BE2C (cell line): ENCODE measurements at regions not wholly inside any gene's neighbourhood (a gene's known extent, or its start where the extent isn't known, plus 50 kb on each side); places are given as distances from the start of the nearest gene placed in this dataset.

Experiments used
- DNase-seq: peaks from one replicate; pipeline ENCODE4 v3.0.0-alpha.2; 2020
- H3K27me3 ChIP-seq: fragments of 250-450 bp; sonication (Bioruptor Pico); 2 replicates; pipeline ENCODE4 v1.5.1; 2020; ENCODE audit warnings: mild to moderate bottlenecking
- H3K36me3 ChIP-seq: fragments of 250-450 bp; sonication (Bioruptor Pico); 2 replicates; pipeline ENCODE4 v1.5.1; 2020; ENCODE audit warnings: mild to moderate bottlenecking
- H3K4me1 ChIP-seq: fragments of 250-450 bp; sonication (Bioruptor Pico); 2 replicates; pipeline ENCODE4 v1.5.1; 2020
- H3K4me3 ChIP-seq: 2 replicates; pipeline ENCODE4 v1.5.1; 2011; ENCODE audit warnings: low read depth, low read length
- H3K9me3 ChIP-seq: fragments of 250-450 bp; sonication (Bioruptor Pico); 2 replicates; pipeline ENCODE4 v1.5.1; 2020
- CTCF ChIP-seq: IDR thresholded peaks from 2 replicates; pipeline ENCODE4 v1.5.1; 2012; ENCODE audit warnings: mild to moderate bottlenecking, low read depth, low read length

DNA sequence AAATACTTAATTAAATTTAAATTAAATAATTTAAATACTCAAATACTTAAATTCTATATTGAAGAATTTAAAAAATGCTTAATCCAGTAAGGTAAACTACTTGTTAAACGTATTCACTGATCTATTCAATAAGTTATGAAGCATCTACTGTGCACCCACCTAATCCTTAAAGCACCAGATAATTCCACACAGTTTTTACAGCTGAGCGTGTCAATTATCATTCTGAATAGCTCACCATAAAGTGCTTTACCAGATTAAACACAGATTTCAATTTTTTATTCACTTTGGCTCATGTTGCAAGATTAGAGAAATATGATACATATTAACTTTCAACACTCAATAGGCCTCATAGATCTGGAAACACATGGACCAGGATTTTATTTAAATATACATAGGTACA is 79.2 kb upstream of the DDIT4L start:
- H3K4me1 ChIP-seq = no peaks in the 10 kb centered on the region
- H3K36me3 ChIP-seq = no peaks in the 10 kb centered on the region
- H3K4me3 ChIP-seq = no peak overlapping the region
- no peaks in the 10 kb centered on the region for H3K9me3 ChIP-seq
- no peaks in the 10 kb centered on the region for H3K27me3 ChIP-seq
- DNase-seq = no peak
- TF ChIP-seq CTCF = no peak

GRCh38 chr4:100268789-100269188 is 78.5 kb upstream of the DDIT4L start:
- H3K36me3 ChIP-seq = no peaks in the 10 kb centered on the region
- TF ChIP-seq CTCF = no peak
- H3K27me3 ChIP-seq = no peaks in the 10 kb centered on the region
- DNase-seq = no peak
- no peak overlapping the region for H3K4me3 ChIP-seq
- H3K9me3 ChIP-seq = no peaks in the 10 kb centered on the region
- no peaks in the 10 kb centered on the region for H3K4me1 ChIP-seq

DNA sequence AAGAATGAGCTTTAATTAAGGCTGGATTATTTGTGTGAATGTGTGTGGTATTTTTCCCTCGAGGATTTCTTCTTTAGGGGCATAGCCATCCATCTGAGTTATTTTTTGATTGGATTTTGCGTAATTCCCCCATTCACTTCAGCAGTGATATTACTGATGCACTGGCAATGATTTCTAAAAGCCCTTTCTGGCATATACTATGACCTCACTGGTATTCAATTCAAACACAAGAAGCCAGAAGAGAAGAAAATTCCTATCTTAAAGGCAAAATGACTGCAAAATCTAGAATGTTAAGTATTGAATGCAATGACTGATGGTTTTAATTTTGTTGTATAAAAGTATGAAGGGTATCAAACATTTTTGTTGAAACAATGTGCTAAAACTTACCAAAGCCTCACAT is 71.1 kb upstream of the DDIT4L start:
- no peaks in the 10 kb centered on the region for H3K4me1 ChIP-seq
- no peak overlapping the region for H3K4me3 ChIP-seq
- no peak for DNase-seq
- H3K27me3 ChIP-seq = no peaks in the 10 kb centered on the region
- no peak for TF ChIP-seq CTCF
- H3K36me3 ChIP-seq = no peaks in the 10 kb centered on the region
- H3K9me3 ChIP-seq = no peaks in the 10 kb centered on the region

GRCh38 chr4:100258675-100259074 is 68.4 kb upstream of the DDIT4L start:
- no peaks in the 10 kb centered on the region for H3K4me1 ChIP-seq
- H3K9me3 ChIP-seq = no peaks in the 10 kb centered on the region
- DNase-seq = no peak
- no peaks in the 10 kb centered on the region for H3K36me3 ChIP-seq
- TF ChIP-seq CTCF = no peak
- no peaks in the 10 kb centered on the region for H3K27me3 ChIP-seq
- no peak overlapping the region for H3K4me3 ChIP-seq

DNA sequence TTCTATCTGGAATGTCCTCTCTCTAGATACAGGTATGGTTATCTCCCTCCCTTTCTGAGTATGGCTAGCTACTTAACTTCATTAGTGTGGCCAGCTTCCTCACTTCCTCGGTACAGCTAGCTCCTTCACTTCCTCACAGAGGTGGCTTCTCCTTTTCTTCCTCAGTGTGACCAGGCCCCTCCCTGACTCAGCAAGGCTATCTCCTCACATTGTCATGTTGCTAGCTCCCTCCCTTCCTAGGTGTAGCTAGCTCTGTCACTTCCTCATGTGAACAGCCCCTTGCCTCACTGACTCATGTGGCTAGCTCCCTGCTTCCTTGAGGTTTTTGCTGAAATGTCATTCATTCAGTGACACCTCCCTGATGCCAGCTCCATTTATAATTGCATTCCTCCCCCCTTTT is 67.3 kb upstream of the DDIT4L start:
- Histone ChIP-seq H3K4me3 (no peak overlapping the region), H3K36me3 (no peaks in the 10 kb centered on the region), H3K4me1 (no peaks in the 10 kb centered on the region), H3K27me3 (no peaks in the 10 kb centered on the region), H3K9me3 (no peaks in the 10 kb centered on the region)
- no peak for DNase-seq
- TF ChIP-seq CTCF = no peak

DNA sequence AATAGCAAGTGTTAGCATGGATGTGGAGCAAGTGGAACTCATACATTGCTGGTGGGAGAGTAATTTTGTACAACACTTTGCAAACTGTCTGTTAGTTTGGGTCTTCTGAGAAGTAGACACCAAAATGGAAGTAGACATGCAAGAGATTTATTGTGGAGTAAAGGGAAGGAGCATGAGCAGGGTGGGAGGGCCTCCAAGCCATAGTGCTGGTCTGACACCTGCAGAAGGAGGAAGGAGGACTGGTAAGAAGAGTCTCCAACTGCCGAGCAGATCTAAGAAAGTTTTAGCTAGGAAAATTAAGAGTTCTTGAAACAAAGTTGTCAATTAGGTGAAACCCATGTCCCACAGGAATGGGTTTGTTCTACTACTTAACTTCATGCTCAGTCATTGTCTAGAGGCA is 64.0 kb upstream of the DDIT4L start:
- no peak for TF ChIP-seq CTCF
- H3K27me3 ChIP-seq = no peaks in the 10 kb centered on the region
- H3K36me3 ChIP-seq = no peaks in the 10 kb centered on the region
- H3K4me3 ChIP-seq = no peak overlapping the region
- H3K4me1 ChIP-seq = no peaks in the 10 kb centered on the region
- no peak for DNase-seq
- H3K9me3 ChIP-seq = no peaks in the 10 kb centered on the region
